ENCODE measurements at regions not wholly inside any gene's neighbourhood (a gene's known extent, or its start where the extent isn't known, plus 50 kb on each side); places are given as distances from the start of the nearest gene placed in this dataset.
A peak's percentile ranks its signal among the peaks of the same experiment; 100 is the strongest.

DNA sequence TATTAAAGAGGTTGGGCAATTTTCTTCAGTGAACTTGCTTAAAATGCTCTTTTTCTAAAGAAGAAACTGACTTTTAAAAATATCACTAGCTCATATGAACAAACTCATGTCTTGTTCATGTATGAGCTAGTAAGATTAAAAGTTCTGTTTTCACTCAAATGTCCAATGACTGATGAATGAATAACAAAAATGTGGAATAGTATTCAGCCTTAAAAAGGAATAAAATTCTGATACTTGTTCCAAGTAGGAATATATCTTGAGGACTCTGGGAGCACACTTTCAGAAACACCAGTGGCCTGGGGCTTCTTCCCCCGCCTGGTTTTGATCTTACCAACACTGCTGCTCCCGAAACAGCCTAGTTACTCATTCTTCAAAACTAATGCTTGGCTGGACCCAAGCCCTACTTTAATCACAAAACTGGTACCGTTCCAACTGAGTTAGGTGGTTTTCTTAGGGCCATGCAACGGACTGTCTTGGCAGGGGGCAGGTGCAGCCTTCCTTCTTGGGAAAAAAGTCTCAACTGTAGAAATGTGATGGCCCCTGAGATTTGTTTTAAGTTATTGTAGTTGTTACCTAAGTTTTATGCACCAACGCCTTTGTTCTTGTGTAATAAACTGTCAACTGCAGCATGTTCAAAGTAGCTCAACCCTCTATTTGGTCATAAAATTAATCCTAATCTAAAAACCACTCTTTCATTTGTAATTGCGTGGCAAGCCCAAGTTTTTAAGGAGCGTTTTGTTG is 116.0 kb downstream of the ETS2 start:
- Histone ChIP-seq H3K27me3 (ENCODE audit: insufficient read depth, poor library complexity, severe bottlenecking) (no peaks in the 10 kb centered on the region), H3K27ac (ENCODE audit: poor library complexity, severe bottlenecking) (peak overlapping the region; percentile 47), H3K36me3 (ENCODE audit: low read depth) (no peaks in the 10 kb centered on the region), H3K9me3 (ENCODE audit: severe bottlenecking) (no peaks in the 10 kb centered on the region), H3K4me1 (ENCODE audit: insufficient read depth, poor library complexity, severe bottlenecking) (peaks cover 20% of the 10 kb centered on the region), H3K4me3 (ENCODE audit: severe bottlenecking) (no peak overlapping the region)
- no peak for ATAC-seq (ENCODE audit: low read depth)
- no peak for DNase-seq (ENCODE audit: low spot score)
- TF ChIP-seq, protein P1, sequence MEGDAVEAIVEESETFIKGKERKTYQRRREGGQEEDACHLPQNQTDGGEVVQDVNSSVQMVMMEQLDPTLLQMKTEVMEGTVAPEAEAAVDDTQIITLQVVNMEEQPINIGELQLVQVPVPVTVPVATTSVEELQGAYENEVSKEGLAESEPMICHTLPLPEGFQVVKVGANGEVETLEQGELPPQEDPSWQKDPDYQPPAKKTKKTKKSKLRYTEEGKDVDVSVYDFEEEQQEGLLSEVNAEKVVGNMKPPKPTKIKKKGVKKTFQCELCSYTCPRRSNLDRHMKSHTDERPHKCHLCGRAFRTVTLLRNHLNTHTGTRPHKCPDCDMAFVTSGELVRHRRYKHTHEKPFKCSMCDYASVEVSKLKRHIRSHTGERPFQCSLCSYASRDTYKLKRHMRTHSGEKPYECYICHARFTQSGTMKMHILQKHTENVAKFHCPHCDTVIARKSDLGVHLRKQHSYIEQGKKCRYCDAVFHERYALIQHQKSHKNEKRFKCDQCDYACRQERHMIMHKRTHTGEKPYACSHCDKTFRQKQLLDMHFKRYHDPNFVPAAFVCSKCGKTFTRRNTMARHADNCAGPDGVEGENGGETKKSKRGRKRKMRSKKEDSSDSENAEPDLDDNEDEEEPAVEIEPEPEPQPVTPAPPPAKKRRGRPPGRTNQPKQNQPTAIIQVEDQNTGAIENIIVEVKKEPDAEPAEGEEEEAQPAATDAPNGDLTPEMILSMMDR (IDR thresholded peaks at IDR 0.05; ENCODE audit: poor library complexity, severe bottlenecking), result no peak

DNA sequence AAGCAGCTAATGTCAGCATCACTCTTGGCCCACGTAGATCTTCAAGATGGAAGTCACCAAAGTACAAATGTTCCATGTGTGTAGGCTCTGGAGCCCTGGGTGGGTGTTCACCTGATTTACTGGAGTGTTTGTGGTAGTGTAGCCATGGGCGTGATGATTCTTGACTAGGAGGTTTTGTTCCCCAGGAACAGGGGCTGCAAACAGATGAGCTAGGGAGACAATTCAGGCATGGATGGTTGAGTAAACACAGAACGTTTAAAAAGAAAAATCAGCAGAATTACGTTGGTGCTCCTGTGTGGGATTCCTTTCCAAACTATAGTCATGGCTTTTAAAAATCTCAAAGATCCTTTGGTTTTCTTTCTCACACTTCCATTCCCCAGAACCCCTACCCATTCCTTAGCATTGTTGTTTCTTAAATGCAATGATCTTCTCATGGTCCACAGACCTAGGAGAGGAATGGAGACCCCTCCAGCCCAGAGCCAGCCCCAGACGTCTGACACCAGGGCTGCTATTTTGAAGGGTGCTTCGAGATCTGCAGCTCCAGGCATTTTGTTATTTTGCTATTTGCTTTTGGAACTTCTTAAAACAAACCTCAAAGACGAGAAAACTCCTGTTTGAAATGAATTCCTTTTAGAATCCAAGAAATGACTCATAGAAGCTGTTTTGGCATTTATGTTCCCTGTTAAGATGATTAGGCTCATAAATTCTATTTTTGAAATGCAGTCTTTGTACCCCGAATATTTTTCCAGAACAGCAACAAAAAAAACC is 115.1 kb downstream of the ETS2 start:
- no peak for DNase-seq (ENCODE audit: low spot score)
- Histone ChIP-seq H3K9me3 (ENCODE audit: severe bottlenecking) (no peaks in the 10 kb centered on the region), H3K27me3 (ENCODE audit: insufficient read depth, poor library complexity, severe bottlenecking) (no peaks in the 10 kb centered on the region), H3K27ac (ENCODE audit: poor library complexity, severe bottlenecking) (peak overlapping the region; percentile 47), H3K4me3 (ENCODE audit: severe bottlenecking) (no peak overlapping the region), H3K36me3 (ENCODE audit: low read depth) (no peaks in the 10 kb centered on the region), H3K4me1 (ENCODE audit: insufficient read depth, poor library complexity, severe bottlenecking) (peaks cover 23% of the 10 kb centered on the region)
- 0 out of 3 replicates have a peak, but pooled peaks have one; percentile 15 for ATAC-seq (ENCODE audit: low read depth)
- TF ChIP-seq, protein P1 (IDR thresholded peaks at IDR 0.05; ENCODE audit: poor library complexity, severe bottlenecking), result no peak

DNA sequence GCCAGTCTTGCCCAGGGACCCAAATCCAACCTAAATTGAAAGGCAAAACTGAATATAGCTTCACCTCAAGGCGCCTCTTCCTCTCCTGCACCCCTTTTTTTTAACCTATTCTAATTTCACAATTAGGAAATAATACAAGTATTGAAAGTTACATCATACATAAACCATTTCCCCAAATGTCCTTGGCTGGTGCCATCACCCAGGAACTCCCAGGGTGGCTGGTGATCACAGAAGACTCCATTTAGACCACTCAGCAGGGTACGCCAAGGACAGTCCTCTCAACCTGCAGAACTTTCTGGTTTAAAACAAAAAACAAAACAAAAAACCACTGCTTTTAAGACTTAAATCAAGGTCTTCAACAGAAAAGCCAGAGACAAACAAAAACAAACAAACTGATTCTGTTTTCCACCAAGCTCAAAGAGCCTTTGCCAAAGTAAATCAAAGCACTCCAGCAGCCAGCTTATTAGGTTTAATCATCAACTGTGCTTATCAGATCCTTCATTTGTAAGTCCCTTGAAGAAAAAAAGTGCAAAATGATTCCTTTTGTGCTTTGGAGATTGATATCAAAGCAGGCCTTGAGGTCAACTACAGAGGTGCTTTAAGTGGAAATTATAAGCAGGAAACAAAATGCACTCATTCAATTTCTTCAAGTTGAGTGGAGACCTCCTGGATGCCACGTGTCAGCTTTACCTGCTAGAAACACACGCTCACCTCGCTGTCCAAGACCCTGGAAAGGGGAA is 113.0 kb downstream of the ETS2 start:
- Histone ChIP-seq H3K36me3 (ENCODE audit: low read depth) (no peaks in the 10 kb centered on the region), H3K9me3 (ENCODE audit: severe bottlenecking) (no peaks in the 10 kb centered on the region), H3K27me3 (ENCODE audit: insufficient read depth, poor library complexity, severe bottlenecking) (no peaks in the 10 kb centered on the region), H3K27ac (ENCODE audit: poor library complexity, severe bottlenecking) (no peak overlapping the region), H3K4me3 (ENCODE audit: severe bottlenecking) (no peak overlapping the region), H3K4me1 (ENCODE audit: insufficient read depth, poor library complexity, severe bottlenecking) (peaks cover 18% of the 10 kb centered on the region)
- ATAC-seq (ENCODE audit: low read depth) (no peak), DNase-seq (ENCODE audit: low spot score) (no peak)
- TF ChIP-seq, protein P1 (IDR thresholded peaks at IDR 0.05; ENCODE audit: poor library complexity, severe bottlenecking), result no peak

GRCh38 chr21:38917043-38917774 is 111.5 kb downstream of the ETS2 start:
- no peaks in the 10 kb centered on the region for H3K9me3 ChIP-seq (ENCODE audit: severe bottlenecking)
- H3K36me3 ChIP-seq (ENCODE audit: low read depth), result no peaks in the 10 kb centered on the region
- no peak overlapping the region for H3K27ac ChIP-seq (ENCODE audit: poor library complexity, severe bottlenecking)
- no peak overlapping the region for H3K4me3 ChIP-seq (ENCODE audit: severe bottlenecking)
- ATAC-seq (ENCODE audit: low read depth), result peak; percentile 46
- TF ChIP-seq, protein P1 (IDR thresholded peaks at IDR 0.05; ENCODE audit: poor library complexity, severe bottlenecking), result no peak
- no peaks in the 10 kb centered on the region for H3K27me3 ChIP-seq (ENCODE audit: insufficient read depth, poor library complexity, severe bottlenecking)
- H3K4me1 ChIP-seq (ENCODE audit: insufficient read depth, poor library complexity, severe bottlenecking), result peaks cover 26% of the 10 kb centered on the region
- no peak for DNase-seq (ENCODE audit: low spot score)
